Stomach (tissue), 8 donors: ENCODE measurements at regions not wholly inside any gene's neighbourhood (a gene's known extent, or its start where the extent isn't known, plus 50 kb on each side); places are given as distances from the start of the nearest gene placed in this dataset.
A peak's percentile ranks its signal among the peaks of the same experiment; 100 is the strongest.

Source experiments
- DNase-seq, 2 donors: peaks; one replicate each; pipeline versions ENCODE4 v3.0.0 to v3.0.0-alpha.2; 2013 to 2019
- H3K27ac ChIP-seq, 5 donors: fragments of 200-600 bp in 4 of 5; sonication (generic) in 4 of 5; one replicate each; pipeline ENCODE4 v1.5.1; 2013 to 2019; ENCODE audit warnings: mild to moderate bottlenecking in 1 of 5, moderate library complexity in 1 of 5
- H3K27me3 ChIP-seq, 3 donors: fragments of 200-600 bp; sonication (generic); one replicate each; pipeline ENCODE4 v1.5.1; 2017 to 2019; ENCODE audit warnings: mixed run types in 1 of 3
- H3K36me3 ChIP-seq, 4 donors: fragments of 200-600 bp; sonication (generic); 1 replicate in 3 of 4; 2 replicates in 1 of 4; pipeline ENCODE4 v1.5.1; 2016 to 2019
- H3K4me1 ChIP-seq, 4 donors: fragments of 200-600 bp; sonication (generic); one replicate each; pipeline ENCODE4 v1.5.1; 2016 to 2019
- H3K4me3 ChIP-seq, 4 donors: fragments of 200-600 bp; sonication (generic) in 3 of 4; one replicate each; pipeline ENCODE4 v1.5.1; 2016 to 2019; ENCODE audit warnings: mild to moderate bottlenecking in 1 of 4
- H3K9me3 ChIP-seq, 4 donors: fragments of 200-600 bp; sonication (generic); one replicate each; pipeline ENCODE4 v1.5.1; 2016 to 2019
- CTCF ChIP-seq, 7 experiments: fragments of 450-650 bp in 4 of 7; fragments of 200-600 bp in 3 of 7; sonication (generic) in 3 of 7; IDR thresholded peaks; one replicate each; pipeline ENCODE4 v1.5.1; 2016 to 2019; ENCODE audit warnings: antibody characterized with exemption in 7 of 7, control low read depth in 2 of 7, mild to moderate bottlenecking in 1 of 7
- EP300 ChIP-seq: sonication (generic); formaldehyde crosslinking; IDR thresholded peaks from one replicate; pipeline ENCODE4 v1.6.1; 2017; ENCODE audit warnings: antibody characterized with exemption
- POLR2A ChIP-seq, 4 donors: fragments of 450-650 bp; IDR thresholded peaks; one replicate each; pipeline ENCODE4 v1.6.1; 2016; ENCODE audit warnings: antibody characterized with exemption in 4 of 4, control low read depth in 2 of 4, mild to moderate bottlenecking in 1 of 4, moderate library complexity in 1 of 4
- POLR2AphosphoS5 ChIP-seq, 3 donors: sonication (generic); formaldehyde crosslinking; IDR thresholded peaks; one replicate each; pipeline ENCODE4 v1.6.1; 2016; ENCODE audit warnings: antibody characterized with exemption in 3 of 3
- WGBS, 5 donors: extraction: QIAGEN DNeasy Blood & Tissue Kit in 3 of 5; methylation state at CpG; one replicate each; pipeline versions ENCODE4 v1.1.5 to v1.1.7; 2013 to 2018; 5-methylcytosine and 5-hydroxymethylcytosine counted together
- intact Hi-C: fragments of 100-400 bp; cut with DNase I; formaldehyde crosslinking; loops from one replicate; pipeline ENCODE4 v1.15.1; 2023; ENCODE audit warnings: low total_unique reads
- donor health status: healthy with polysubstance abuse.
- donor health status: Bipolar disorder and iron deficiency.
- donor health status: healthy.

GRCh38 chr6:126618639-126619343, 278.9 kb downstream of the CENPW start:
- Histone ChIP-seq H3K4me3 (no peak overlapping the region), H3K4me1 (no peaks in the 10 kb centered on the region), H3K9me3 (no peaks in the 10 kb centered on the region), H3K27ac (no peak overlapping the region), H3K27me3 (peaks cover 0 to 3% (median 0%) of the 10 kb centered on the region in 3 donors), H3K36me3 (no peaks in the 10 kb centered on the region)
- 27 to 33% (median 32%) methylated on average over 1 of the region's 1 CpG for WGBS, 5 donors
- TF ChIP-seq POLR2AphosphoS5 (IDR thresholded peaks at IDR 0.05) (no peak), POLR2A (IDR thresholded peaks at IDR 0.05) (no peak), EP300 (no peak), CTCF (IDR thresholded peaks at IDR 0.05) (no peak)
- DNase-seq = no peak
- intact Hi-C loops = no loop called here

GRCh38 chr6:126620719-126621118, 280.8 kb downstream of the CENPW start:
- Histone ChIP-seq H3K27me3 (no peaks in the 10 kb centered on the region), H3K4me1 (no peaks in the 10 kb centered on the region), H3K36me3 (no peaks in the 10 kb centered on the region), H3K27ac (no peak overlapping the region), H3K9me3 (no peaks in the 10 kb centered on the region), H3K4me3 (no peak overlapping the region)
- no peak for DNase-seq
- WGBS, 5 donors = 45 to 65% (median 48%) methylated on average over 1 of the region's 1 CpG
- TF ChIP-seq POLR2A (IDR thresholded peaks at IDR 0.05) = no peak
- intact Hi-C loops = no loop called here

- Histone ChIP-seq H3K4me1 (no peaks in the 10 kb centered on the region), H3K9me3 (no peaks in the 10 kb centered on the region), H3K27me3 (no peaks in the 10 kb centered on the region), H3K36me3 (no peaks in the 10 kb centered on the region), H3K27ac (no peak overlapping the region), H3K4me3 (no peak overlapping the region)
- TF ChIP-seq POLR2AphosphoS5 (IDR thresholded peaks at IDR 0.05) (no peak), EP300 (no peak), POLR2A (IDR thresholded peaks at IDR 0.05) (no peak), CTCF (IDR thresholded peaks at IDR 0.05) (no peak)
- DNase-seq = peak in 1 of 2 donors; percentile 48
- 59 to 78% (median 70%) methylated on average over 2 of the region's 2 CpGs for WGBS, 5 donors
- intact Hi-C loops = no loop called here
These were observed 285.1 kb downstream of the CENPW start for GRCh38 chr6:126625019-126625418.

- TF ChIP-seq POLR2A (IDR thresholded peaks at IDR 0.05) (no peak), EP300 (no peak), CTCF (IDR thresholded peaks at IDR 0.05) (no peak), POLR2AphosphoS5 (IDR thresholded peaks at IDR 0.05) (no peak)
- no peak for DNase-seq
- H3K4me1 ChIP-seq = peaks cover 0 to 2% (median 0%) of the 10 kb centered on the region in 4 donors
- no peaks in the 10 kb centered on the region for H3K9me3 ChIP-seq
- H3K27ac ChIP-seq = no peak overlapping the region
- no peak overlapping the region for H3K4me3 ChIP-seq
- 39 to 56% (median 50%) methylated on average over 3 of the region's 3 CpGs for WGBS, 5 donors
- intact Hi-C loops = no loop called here
- no peaks in the 10 kb centered on the region for H3K36me3 ChIP-seq
- no peaks in the 10 kb centered on the region for H3K27me3 ChIP-seq
These were observed 288.2 kb downstream of the CENPW start for GRCh38 chr6:126628125-126628524.

GRCh38 chr6:126631363-126631762, 291.4 kb downstream of the CENPW start:
- 40 to 71% (median 58%) methylated on average over 2 of the region's 2 CpGs for WGBS, 5 donors
- peak in 1 of 2 donors; percentile 66 for DNase-seq
- Histone ChIP-seq H3K4me3 (no peak overlapping the region), H3K27ac (no peak overlapping the region), H3K9me3 (no peaks in the 10 kb centered on the region), H3K36me3 (no peaks in the 10 kb centered on the region), H3K27me3 (no peaks in the 10 kb centered on the region), H3K4me1 (peaks cover 0 to 8% (median 0%) of the 10 kb centered on the region in 4 donors)
- intact Hi-C loops = no loop called here
- TF ChIP-seq EP300 = no peak
- no peak for TF ChIP-seq POLR2A (IDR thresholded peaks at IDR 0.05)
- no peak for TF ChIP-seq POLR2AphosphoS5 (IDR thresholded peaks at IDR 0.05)
- TF ChIP-seq CTCF (IDR thresholded peaks at IDR 0.05) = no peak
